T-helper 1 cell treated with Interleukin-12 subunit alpha and Interleukin-12 subunit beta and Interleukin-4 antibody, amounts not matched to agents 30 μg/mL and 1 μg/mL, for 36 hours (primary cell): ENCODE measurements at regions not wholly inside any gene's neighbourhood (a gene's known extent, or its start where the extent isn't known, plus 50 kb on each side); places are given as distances from the start of the nearest gene placed in this dataset.

Experiments used
- H3K27ac Mint-ChIP-seq: one replicate; pipeline ENCODE4 v1.8.0; 2021; ENCODE audit warnings: mild to moderate bottlenecking, mixed read lengths
- H3K27me3 Mint-ChIP-seq: one replicate; pipeline ENCODE4 v1.8.0; 2021; ENCODE audit warnings: low read depth, mixed read lengths
- H3K36me3 Mint-ChIP-seq: one replicate; pipeline ENCODE4 v1.8.0; 2021; ENCODE audit warnings: low read depth, mixed read lengths
- H3K4me1 Mint-ChIP-seq: one replicate; pipeline ENCODE4 v1.8.0; 2021; ENCODE audit warnings: low read depth, mixed read lengths
- H3K4me3 Mint-ChIP-seq: one replicate; pipeline ENCODE4 v1.8.0; 2021; ENCODE audit warnings: mild to moderate bottlenecking, moderate library complexity, mixed read lengths
- H3K9me3 Mint-ChIP-seq: one replicate; pipeline ENCODE4 v1.8.0; 2021; ENCODE audit warnings: mixed read lengths

DNA sequence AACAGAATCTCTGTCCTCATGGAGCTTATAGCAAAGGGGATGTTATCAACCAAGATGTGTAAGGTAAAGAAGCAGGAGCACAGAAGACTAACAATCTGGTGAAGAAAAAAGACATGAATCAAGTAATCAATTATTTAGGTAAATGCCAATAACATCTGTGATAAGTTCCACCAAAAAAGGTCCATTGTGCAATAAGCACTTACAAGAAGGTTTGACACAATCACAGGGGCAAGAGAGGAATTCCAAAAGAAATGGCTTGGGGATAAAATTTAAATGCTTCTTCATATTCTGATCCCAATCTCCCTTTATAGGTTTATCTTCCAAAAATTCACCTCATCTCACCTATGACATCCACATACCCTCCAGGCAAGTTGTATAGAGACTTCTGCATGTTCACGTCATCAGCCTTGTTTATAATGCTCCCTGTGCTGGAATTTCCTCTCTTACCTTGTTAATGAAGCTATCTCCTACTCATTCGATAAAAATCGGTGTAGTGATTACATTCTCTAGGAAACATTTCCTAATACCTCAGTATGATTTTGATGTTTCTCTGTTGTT lies 53.6 kb upstream of the DPT start:
- H3K4me3 Mint-ChIP-seq = no peak overlapping the region
- no peaks in the 10 kb centered on the region for H3K4me1 Mint-ChIP-seq
- no peak overlapping the region for H3K27ac Mint-ChIP-seq
- no peaks in the 10 kb centered on the region for H3K9me3 Mint-ChIP-seq
- H3K36me3 Mint-ChIP-seq = no peaks in the 10 kb centered on the region
- peaks cover 28% of the 10 kb centered on the region for H3K27me3 Mint-ChIP-seq

DNA sequence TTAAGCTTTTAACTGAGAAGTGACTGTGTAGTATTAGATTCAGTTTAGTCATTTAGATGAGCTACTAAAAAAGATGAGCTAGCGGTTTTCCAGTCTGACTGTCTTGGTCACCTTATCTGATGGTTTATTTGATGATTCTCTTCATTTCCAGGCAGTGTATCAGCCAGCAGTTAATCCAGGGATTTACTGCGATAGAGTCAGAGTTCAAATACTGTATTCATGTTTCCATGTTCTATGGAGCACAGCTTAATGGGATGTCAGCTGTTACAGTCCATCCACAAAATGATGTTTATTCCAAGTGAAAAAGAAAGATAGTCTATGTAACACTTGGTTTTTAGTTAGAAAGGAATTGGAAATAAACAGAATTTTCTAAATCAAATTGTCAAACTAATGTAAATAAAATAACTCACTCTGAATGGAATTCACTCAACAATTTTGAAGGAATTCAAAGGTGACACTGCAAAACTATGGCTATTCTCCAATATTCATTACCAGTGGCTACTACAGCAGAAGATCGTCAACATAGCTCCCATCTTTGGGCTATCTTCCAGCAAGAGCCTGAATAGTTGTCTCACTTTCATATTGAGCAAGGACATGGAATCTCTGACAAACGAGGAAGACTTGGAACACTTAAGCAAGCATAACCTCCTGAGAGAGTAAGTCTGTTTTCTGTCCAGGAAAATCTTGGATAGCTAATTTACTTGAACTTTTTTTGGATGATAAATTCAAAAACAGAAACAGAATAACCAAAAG lies 54.6 kb upstream of the DPT start:
- no peaks in the 10 kb centered on the region for H3K9me3 Mint-ChIP-seq
- H3K27ac Mint-ChIP-seq = no peak overlapping the region
- peaks cover 23% of the 10 kb centered on the region for H3K27me3 Mint-ChIP-seq

GRCh38 chr1:168786476-168787330 lies 57.7 kb upstream of the DPT start:
- H3K36me3 Mint-ChIP-seq = no peaks in the 10 kb centered on the region
- no peak overlapping the region for H3K4me3 Mint-ChIP-seq
- peaks cover 10% of the 10 kb centered on the region for H3K27me3 Mint-ChIP-seq
- no peaks in the 10 kb centered on the region for H3K9me3 Mint-ChIP-seq
- no peak overlapping the region for H3K27ac Mint-ChIP-seq
- H3K4me1 Mint-ChIP-seq = no peaks in the 10 kb centered on the region

More for the DNA sequence above, 54.6 kb upstream of the DPT start:
- no peaks in the 10 kb centered on the region for H3K36me3 Mint-ChIP-seq
- H3K4me1 Mint-ChIP-seq = no peaks in the 10 kb centered on the region
- H3K4me3 Mint-ChIP-seq = no peak overlapping the region

- Mint-ChIP-seq H3K36me3 (no peaks in the 10 kb centered on the region), H3K4me1 (no peaks in the 10 kb centered on the region), H3K4me3 (no peak overlapping the region), H3K27ac (no peak overlapping the region), H3K27me3 (peaks cover 4% of the 10 kb centered on the region), H3K9me3 (no peaks in the 10 kb centered on the region)
These were observed 59.3 kb upstream of the DPT start for GRCh38 chr1:168788258-168788657.

DNA sequence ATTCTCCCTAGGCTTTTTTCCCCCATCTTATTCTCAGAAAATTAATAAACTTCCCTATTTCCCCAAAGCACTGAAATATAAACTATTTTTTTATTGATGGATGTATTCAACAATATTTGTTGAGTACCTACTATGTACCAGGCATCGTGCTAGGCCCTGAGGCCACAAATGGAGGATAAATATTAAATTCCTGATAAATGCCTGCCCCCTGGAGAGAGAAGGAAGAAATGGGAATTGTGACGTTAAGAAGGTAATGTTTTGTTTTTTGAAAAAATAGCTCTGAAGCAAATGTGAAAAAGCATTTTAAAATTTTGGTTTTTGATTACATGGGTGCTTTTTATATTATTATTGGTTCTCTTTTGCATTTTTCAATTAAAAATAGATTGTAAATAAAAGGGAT lies 60.5 kb upstream of the DPT start:
- Mint-ChIP-seq H3K36me3 (no peaks in the 10 kb centered on the region), H3K9me3 (no peaks in the 10 kb centered on the region)

GRCh38 chr1:168792142-168792541 lies 63.1 kb upstream of the DPT start:
- H3K27ac Mint-ChIP-seq = no peak overlapping the region
- H3K36me3 Mint-ChIP-seq = no peaks in the 10 kb centered on the region
- H3K4me3 Mint-ChIP-seq = no peak overlapping the region

More for the DNA sequence above, 60.5 kb upstream of the DPT start:
- Mint-ChIP-seq H3K27ac (no peak overlapping the region), H3K4me3 (no peak overlapping the region), H3K27me3 (peaks cover 4% of the 10 kb centered on the region), H3K4me1 (no peaks in the 10 kb centered on the region)

DNA sequence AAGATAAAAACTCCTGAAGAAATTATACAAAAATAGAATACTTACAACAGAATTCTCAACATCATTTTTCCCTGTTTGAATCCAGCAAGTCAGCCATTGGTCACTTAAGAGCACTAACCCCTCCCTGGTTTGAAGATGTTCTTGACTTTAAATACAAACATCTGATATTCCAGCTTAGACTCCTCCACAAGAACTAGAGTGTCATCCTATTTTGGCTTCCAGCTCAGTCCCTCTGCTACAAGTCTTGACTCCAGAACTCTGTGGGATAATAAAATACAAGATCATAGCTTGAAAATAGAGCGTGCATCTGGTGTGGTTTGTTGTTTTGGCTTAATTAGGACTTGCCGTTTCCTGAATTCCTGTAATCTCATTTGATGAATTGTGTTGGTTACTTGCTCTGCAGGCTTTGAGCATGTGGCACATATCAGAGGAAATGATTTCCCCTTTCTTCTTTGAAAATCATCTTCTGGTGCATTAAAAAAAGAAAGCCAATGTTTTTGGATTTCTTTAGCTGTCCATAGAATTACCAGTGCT lies 63.7 kb upstream of the DPT start:
- no peaks in the 10 kb centered on the region for H3K36me3 Mint-ChIP-seq
- peaks cover 4% of the 10 kb centered on the region for H3K27me3 Mint-ChIP-seq
- no peak overlapping the region for H3K27ac Mint-ChIP-seq
- no peaks in the 10 kb centered on the region for H3K9me3 Mint-ChIP-seq
- no peak overlapping the region for H3K4me3 Mint-ChIP-seq
- no peaks in the 10 kb centered on the region for H3K4me1 Mint-ChIP-seq

More at GRCh38 chr1:168792142-168792541, 63.1 kb upstream of the DPT start:
- Mint-ChIP-seq H3K27me3 (peaks cover 4% of the 10 kb centered on the region), H3K4me1 (no peaks in the 10 kb centered on the region), H3K9me3 (no peaks in the 10 kb centered on the region)

- H3K27ac Mint-ChIP-seq = no peak overlapping the region
- peaks cover 4% of the 10 kb centered on the region for H3K27me3 Mint-ChIP-seq
- no peaks in the 10 kb centered on the region for H3K9me3 Mint-ChIP-seq
- no peaks in the 10 kb centered on the region for H3K36me3 Mint-ChIP-seq
- no peaks in the 10 kb centered on the region for H3K4me1 Mint-ChIP-seq
- no peak overlapping the region for H3K4me3 Mint-ChIP-seq
These were observed 65.1 kb upstream of the DPT start for GRCh38 chr1:168794057-168794456.

DNA sequence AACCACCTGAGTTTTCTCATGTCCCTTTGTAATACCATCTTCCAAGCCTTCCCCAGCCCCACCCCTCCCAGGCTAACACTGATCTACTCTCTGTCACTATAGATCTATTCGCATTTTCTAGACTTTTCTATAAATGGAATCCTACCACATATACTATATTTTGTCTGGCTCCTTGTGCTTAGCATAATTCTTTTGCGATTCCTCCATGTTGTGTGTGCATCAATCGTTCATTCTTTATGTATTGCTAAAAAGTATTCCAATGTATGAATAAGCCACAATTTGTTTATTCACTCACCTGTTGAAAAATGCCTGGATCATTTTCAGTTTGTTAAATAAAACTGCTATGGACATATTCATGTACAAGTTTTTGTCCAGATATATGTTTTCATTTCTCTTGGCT lies 66.7 kb upstream of the DPT start:
- Mint-ChIP-seq H3K27ac (no peak overlapping the region), H3K9me3 (no peaks in the 10 kb centered on the region), H3K27me3 (peaks cover 14% of the 10 kb centered on the region), H3K4me3 (no peak overlapping the region), H3K4me1 (no peaks in the 10 kb centered on the region), H3K36me3 (no peaks in the 10 kb centered on the region)

DNA sequence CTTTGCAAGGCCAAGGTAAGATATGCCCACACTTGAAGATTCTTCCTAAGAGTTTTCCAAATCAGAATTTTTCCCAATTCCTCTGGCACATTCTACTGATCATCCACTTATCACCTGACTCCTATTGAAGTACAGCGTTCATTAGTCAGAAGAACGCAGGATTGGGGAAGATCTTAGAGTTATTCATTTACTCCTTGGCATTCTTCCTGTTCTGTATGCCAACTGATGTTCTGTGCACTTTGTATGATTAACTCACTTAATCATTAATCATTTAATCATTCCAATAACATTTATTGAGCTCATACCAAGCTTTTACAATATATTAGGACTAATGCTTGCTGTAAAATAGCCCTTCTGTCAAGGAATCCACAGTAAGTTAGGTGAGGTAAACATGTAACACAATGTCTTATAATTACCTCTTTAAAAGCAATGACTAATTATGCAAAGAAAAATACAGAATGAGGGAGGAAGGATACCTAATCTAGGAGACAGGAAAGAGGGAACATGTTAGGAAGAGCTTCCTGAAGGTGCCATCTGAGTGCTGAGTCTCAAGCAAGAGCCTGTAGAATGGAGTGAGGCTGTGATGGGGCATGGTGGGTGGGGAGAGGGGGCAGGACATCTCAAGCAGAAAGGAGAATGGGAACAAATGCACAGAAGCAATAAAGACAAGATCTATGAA lies 71.1 kb upstream of the DPT start:
- no peaks in the 10 kb centered on the region for H3K36me3 Mint-ChIP-seq
- peaks cover 18% of the 10 kb centered on the region for H3K27me3 Mint-ChIP-seq
- H3K4me1 Mint-ChIP-seq = no peaks in the 10 kb centered on the region
- H3K4me3 Mint-ChIP-seq = no peak overlapping the region
- no peak overlapping the region for H3K27ac Mint-ChIP-seq
- no peaks in the 10 kb centered on the region for H3K9me3 Mint-ChIP-seq

DNA sequence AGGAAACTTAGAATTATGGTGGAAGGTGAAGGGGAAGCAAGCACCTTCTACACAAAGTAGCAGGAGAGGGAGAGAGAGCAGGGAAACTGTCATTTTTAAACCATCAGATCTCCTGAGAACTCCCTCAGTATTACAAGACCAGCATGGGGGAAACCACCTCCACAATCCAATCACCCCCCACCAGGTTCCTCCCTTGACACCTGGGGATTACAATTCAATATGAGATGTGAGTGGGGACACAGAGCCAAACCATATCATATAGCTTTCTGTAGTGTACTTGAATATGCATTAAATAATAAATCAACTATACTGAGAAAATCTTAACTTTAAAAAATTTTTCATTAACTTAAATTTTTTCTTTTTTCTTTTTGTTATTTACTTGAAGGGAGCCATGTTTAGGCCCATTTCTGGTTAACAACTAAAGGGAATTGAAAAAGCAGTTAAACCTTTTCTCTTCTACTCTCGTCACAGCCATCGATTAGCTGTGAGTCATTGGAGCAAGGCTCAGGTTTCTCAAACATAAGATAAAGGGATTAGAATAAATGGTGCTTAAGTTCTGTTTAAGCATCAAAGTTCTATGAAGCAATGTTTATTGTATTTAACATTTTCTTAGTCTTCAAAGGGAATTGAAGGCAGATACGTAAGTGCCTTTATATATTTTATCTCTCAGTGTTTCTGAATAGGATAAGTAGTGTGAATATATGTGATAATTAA lies 72.2 kb upstream of the DPT start:
- no peaks in the 10 kb centered on the region for H3K36me3 Mint-ChIP-seq
- H3K4me1 Mint-ChIP-seq = no peaks in the 10 kb centered on the region
- H3K27me3 Mint-ChIP-seq = peaks cover 18% of the 10 kb centered on the region
- H3K4me3 Mint-ChIP-seq = no peak overlapping the region
- H3K27ac Mint-ChIP-seq = no peak overlapping the region
- no peaks in the 10 kb centered on the region for H3K9me3 Mint-ChIP-seq

DNA sequence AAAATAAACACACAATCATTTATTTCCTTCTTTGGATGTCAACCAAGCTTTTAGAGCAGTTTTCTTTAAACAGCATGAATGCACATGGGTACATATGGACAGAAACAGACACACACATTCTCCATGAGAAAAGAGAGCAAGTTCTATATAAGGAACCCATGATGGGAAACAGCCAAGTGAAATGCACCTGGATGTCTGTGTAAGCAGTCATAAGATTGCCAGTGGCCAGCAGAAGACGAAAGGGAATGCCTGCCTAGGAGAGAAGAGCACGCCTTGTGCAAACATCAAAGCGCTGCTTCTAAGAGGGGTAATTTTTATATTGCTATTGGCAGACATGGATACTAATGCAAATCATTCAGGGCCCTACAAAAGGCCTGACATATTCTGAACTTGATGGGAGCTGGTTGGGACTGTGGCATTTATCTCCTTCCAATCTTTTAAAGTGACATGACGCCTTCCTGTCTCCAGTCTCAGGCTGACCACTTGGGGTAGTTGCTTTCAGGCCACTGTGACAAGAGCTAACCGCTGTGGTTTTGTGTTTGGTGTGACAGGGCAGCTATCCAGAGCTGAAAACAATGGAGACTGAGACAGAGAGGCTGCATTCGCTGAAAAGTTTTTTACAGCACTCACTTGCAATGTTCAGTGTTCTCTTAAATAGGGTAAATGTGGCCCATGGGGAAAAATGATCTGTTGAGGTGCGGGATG lies 75.0 kb upstream of the DPT start:
- Mint-ChIP-seq H3K27me3 (peaks cover 21% of the 10 kb centered on the region), H3K36me3 (no peaks in the 10 kb centered on the region), H3K27ac (no peak overlapping the region), H3K9me3 (no peaks in the 10 kb centered on the region), H3K4me1 (no peaks in the 10 kb centered on the region), H3K4me3 (no peak overlapping the region)

DNA sequence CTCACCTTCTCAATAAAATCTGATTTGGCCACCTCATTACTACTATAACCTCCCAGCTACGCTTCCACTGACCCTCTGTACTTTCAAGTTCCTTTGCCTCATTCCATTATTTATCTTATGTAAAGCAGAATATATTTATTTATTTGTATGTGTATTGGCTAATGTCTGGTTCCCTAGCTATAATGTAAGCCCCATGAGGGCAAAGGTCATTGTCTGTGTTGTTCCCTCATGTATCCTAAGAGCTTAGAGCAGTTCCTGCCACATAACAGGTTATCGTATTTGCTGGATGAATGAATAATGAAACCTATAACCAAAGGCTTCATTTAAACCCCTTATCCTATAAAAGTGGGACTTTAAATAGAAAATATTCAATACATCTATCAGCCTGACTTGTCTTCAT lies 77.9 kb upstream of the DPT start:
- H3K4me3 Mint-ChIP-seq = no peak overlapping the region
- H3K4me1 Mint-ChIP-seq = no peaks in the 10 kb centered on the region
- no peaks in the 10 kb centered on the region for H3K9me3 Mint-ChIP-seq
- H3K36me3 Mint-ChIP-seq = no peaks in the 10 kb centered on the region
- H3K27me3 Mint-ChIP-seq = peaks cover 11% of the 10 kb centered on the region
- no peak overlapping the region for H3K27ac Mint-ChIP-seq
